ENCODE measurements at regions not wholly inside any gene's neighbourhood (a gene's known extent, or its start where the extent isn't known, plus 50 kb on each side); places are given as distances from the start of the nearest gene placed in this dataset.

GRCh38 chr1:232542633-232543593, 87.0 kb downstream of the SIPA1L2 start:
- H3K9me3 ChIP-seq (ENCODE audit: control insufficient read depth in 5 of 5, low read length in 5 of 5): no peaks in the 10 kb centered on the region
- peaks cover 0 to 4% (median 3%) of the 10 kb centered on the region in 5 donors for H3K4me1 ChIP-seq (ENCODE audit: control insufficient read depth in 5 of 5, insufficient read depth in 5 of 5, low read length in 5 of 5)
- no peaks in the 10 kb centered on the region for H3K36me3 ChIP-seq (ENCODE audit: control insufficient read depth in 5 of 5, insufficient read depth in 5 of 5, low read length in 5 of 5)
- H3K27ac ChIP-seq (ENCODE audit: low read depth, low read length): no peak overlapping the region
- no peaks in the 10 kb centered on the region for H3K27me3 ChIP-seq (ENCODE audit: control insufficient read depth in 5 of 5, insufficient read depth in 4 of 5, low read length in 5 of 5)
- no peak overlapping the region for H3K4me3 ChIP-seq (ENCODE audit: low read depth in 1 of 5, low read length in 5 of 5)
- H3K9ac ChIP-seq (ENCODE audit: low read length in 5 of 5): no peak overlapping the region

- Histone ChIP-seq H3K4me1 (ENCODE audit: control insufficient read depth in 5 of 5, insufficient read depth in 5 of 5, low read length in 5 of 5) (peaks cover 0 to 4% (median 0%) of the 10 kb centered on the region in 5 donors), H3K9me3 (ENCODE audit: control insufficient read depth in 5 of 5, low read length in 5 of 5) (no peaks in the 10 kb centered on the region), H3K9ac (ENCODE audit: low read length in 5 of 5) (no peak overlapping the region), H3K4me3 (ENCODE audit: low read depth in 1 of 5, low read length in 5 of 5) (no peak overlapping the region), H3K27ac (ENCODE audit: low read depth, low read length) (no peak overlapping the region), H3K36me3 (ENCODE audit: control insufficient read depth in 5 of 5, insufficient read depth in 5 of 5, low read length in 5 of 5) (no peaks in the 10 kb centered on the region), H3K27me3 (ENCODE audit: control insufficient read depth in 5 of 5, insufficient read depth in 4 of 5, low read length in 5 of 5) (no peaks in the 10 kb centered on the region)
Measured at GRCh38 chr1:232538943-232539302, 91.0 kb downstream of the SIPA1L2 start.

DNA sequence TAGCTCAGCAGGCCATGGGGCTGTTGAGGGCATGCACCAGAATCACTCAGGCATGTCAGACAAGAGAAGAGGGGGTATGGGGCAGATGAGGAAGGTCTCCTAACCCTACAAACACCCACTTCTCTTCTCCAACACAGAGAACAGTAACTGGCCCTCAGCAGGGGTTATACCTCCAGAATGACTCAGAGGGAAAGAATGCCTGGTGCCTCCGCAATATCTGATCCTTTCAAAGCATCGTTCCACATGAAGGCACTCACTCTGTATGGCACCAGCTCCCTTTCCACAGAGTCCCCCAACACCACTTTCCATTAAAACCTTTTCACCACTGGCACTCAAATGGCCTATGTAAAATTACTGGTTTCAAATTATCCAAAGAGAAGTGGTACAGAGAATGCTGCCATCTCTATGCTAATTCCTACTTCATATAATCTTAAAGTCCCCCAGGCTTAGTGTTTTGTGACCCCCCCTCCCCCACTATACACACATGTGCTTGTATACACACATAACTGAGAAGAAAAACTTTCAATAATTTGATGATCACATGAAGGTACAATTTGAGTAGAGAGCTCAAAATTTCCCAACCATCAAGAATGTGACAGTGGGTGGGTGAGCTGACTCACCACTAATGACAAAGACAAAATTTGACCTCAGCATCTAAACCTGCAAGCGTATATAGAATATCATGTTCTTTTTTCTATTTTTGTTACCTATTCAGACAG, 91.5 kb downstream of the SIPA1L2 start:
- Histone ChIP-seq H3K36me3 (ENCODE audit: control insufficient read depth in 5 of 5, insufficient read depth in 5 of 5, low read length in 5 of 5) (no peaks in the 10 kb centered on the region), H3K4me1 (ENCODE audit: control insufficient read depth in 5 of 5, insufficient read depth in 5 of 5, low read length in 5 of 5) (peaks cover 0 to 4% (median 0%) of the 10 kb centered on the region in 5 donors), H3K9me3 (ENCODE audit: control insufficient read depth in 5 of 5, low read length in 5 of 5) (no peaks in the 10 kb centered on the region), H3K4me3 (ENCODE audit: low read depth in 1 of 5, low read length in 5 of 5) (no peak overlapping the region), H3K27ac (ENCODE audit: low read depth, low read length) (no peak overlapping the region), H3K9ac (ENCODE audit: low read length in 5 of 5) (no peak overlapping the region), H3K27me3 (ENCODE audit: control insufficient read depth in 5 of 5, insufficient read depth in 4 of 5, low read length in 5 of 5) (no peaks in the 10 kb centered on the region)

GRCh38 chr1:232534552-232535517, 95.1 kb downstream of the SIPA1L2 start:
- Histone ChIP-seq H3K27me3 (ENCODE audit: control insufficient read depth in 5 of 5, insufficient read depth in 4 of 5, low read length in 5 of 5) (no peaks in the 10 kb centered on the region), H3K4me1 (ENCODE audit: control insufficient read depth in 5 of 5, insufficient read depth in 5 of 5, low read length in 5 of 5) (peaks cover 0 to 11% (median 8%) of the 10 kb centered on the region in 5 donors), H3K4me3 (ENCODE audit: low read depth in 1 of 5, low read length in 5 of 5) (no peak overlapping the region), H3K27ac (ENCODE audit: low read depth, low read length) (no peak overlapping the region), H3K36me3 (ENCODE audit: control insufficient read depth in 5 of 5, insufficient read depth in 5 of 5, low read length in 5 of 5) (peaks cover 0 to 2% (median 0%) of the 10 kb centered on the region in 5 donors), H3K9ac (ENCODE audit: low read length in 5 of 5) (no peak overlapping the region), H3K9me3 (ENCODE audit: control insufficient read depth in 5 of 5, low read length in 5 of 5) (no peaks in the 10 kb centered on the region)

DNA sequence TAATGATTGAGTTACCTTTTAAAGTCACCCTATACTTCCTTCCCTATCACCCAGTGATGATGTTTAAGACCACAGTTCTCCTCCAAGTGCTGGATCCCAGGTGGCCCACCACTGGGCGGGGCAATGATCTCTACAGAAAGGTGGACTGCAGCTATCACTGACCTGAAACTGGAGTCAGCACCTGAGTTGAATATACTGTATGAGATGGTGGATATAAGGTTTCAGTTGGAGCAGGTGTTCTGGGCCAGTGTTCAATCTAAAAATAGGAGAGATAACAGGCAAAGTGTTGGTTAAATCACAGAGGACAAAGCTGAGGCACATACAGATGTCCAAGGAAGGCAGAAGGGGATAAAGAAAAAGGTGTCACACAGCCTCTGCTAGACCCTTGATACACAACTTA, 96.6 kb downstream of the SIPA1L2 start:
- H3K27me3 ChIP-seq (ENCODE audit: control insufficient read depth in 5 of 5, insufficient read depth in 4 of 5, low read length in 5 of 5): no peaks in the 10 kb centered on the region
- no peak overlapping the region for H3K9ac ChIP-seq (ENCODE audit: low read length in 5 of 5)
- H3K27ac ChIP-seq (ENCODE audit: low read depth, low read length): no peak overlapping the region
- no peaks in the 10 kb centered on the region for H3K9me3 ChIP-seq (ENCODE audit: control insufficient read depth in 5 of 5, low read length in 5 of 5)
- no peak overlapping the region for H3K4me3 ChIP-seq (ENCODE audit: low read depth in 1 of 5, low read length in 5 of 5)
- peaks cover 0 to 12% (median 11%) of the 10 kb centered on the region in 5 donors for H3K4me1 ChIP-seq (ENCODE audit: control insufficient read depth in 5 of 5, insufficient read depth in 5 of 5, low read length in 5 of 5)
- peaks cover 0 to 2% (median 0%) of the 10 kb centered on the region in 5 donors for H3K36me3 ChIP-seq (ENCODE audit: control insufficient read depth in 5 of 5, insufficient read depth in 5 of 5, low read length in 5 of 5)

GRCh38 chr1:232532901-232533300, 97.0 kb downstream of the SIPA1L2 start:
- Histone ChIP-seq H3K9ac (ENCODE audit: low read length in 5 of 5) (no peak overlapping the region), H3K4me1 (ENCODE audit: control insufficient read depth in 5 of 5, insufficient read depth in 5 of 5, low read length in 5 of 5) (peaks cover 0 to 13% (median 11%) of the 10 kb centered on the region in 5 donors), H3K27me3 (ENCODE audit: control insufficient read depth in 5 of 5, insufficient read depth in 4 of 5, low read length in 5 of 5) (no peaks in the 10 kb centered on the region), H3K36me3 (ENCODE audit: control insufficient read depth in 5 of 5, insufficient read depth in 5 of 5, low read length in 5 of 5) (peaks cover 0 to 2% (median 0%) of the 10 kb centered on the region in 5 donors), H3K27ac (ENCODE audit: low read depth, low read length) (no peak overlapping the region), H3K4me3 (ENCODE audit: low read depth in 1 of 5, low read length in 5 of 5) (no peak overlapping the region), H3K9me3 (ENCODE audit: control insufficient read depth in 5 of 5, low read length in 5 of 5) (no peaks in the 10 kb centered on the region)

GRCh38 chr1:232531291-232531690, 98.6 kb downstream of the SIPA1L2 start:
- Histone ChIP-seq H3K4me3 (ENCODE audit: low read depth in 1 of 5, low read length in 5 of 5) (no peak overlapping the region), H3K9ac (ENCODE audit: low read length in 5 of 5) (no peak overlapping the region), H3K4me1 (ENCODE audit: control insufficient read depth in 5 of 5, insufficient read depth in 5 of 5, low read length in 5 of 5) (peaks cover 0 to 13% (median 11%) of the 10 kb centered on the region in 5 donors), H3K9me3 (ENCODE audit: control insufficient read depth in 5 of 5, low read length in 5 of 5) (no peaks in the 10 kb centered on the region), H3K36me3 (ENCODE audit: control insufficient read depth in 5 of 5, insufficient read depth in 5 of 5, low read length in 5 of 5) (peaks cover 0 to 2% (median 0%) of the 10 kb centered on the region in 5 donors), H3K27ac (ENCODE audit: low read depth, low read length) (no peak overlapping the region), H3K27me3 (ENCODE audit: control insufficient read depth in 5 of 5, insufficient read depth in 4 of 5, low read length in 5 of 5) (no peaks in the 10 kb centered on the region)

GRCh38 chr1:232529747-232530146, 100.2 kb downstream of the SIPA1L2 start:
- Histone ChIP-seq H3K27me3 (ENCODE audit: control insufficient read depth in 5 of 5, insufficient read depth in 4 of 5, low read length in 5 of 5) (no peaks in the 10 kb centered on the region), H3K9me3 (ENCODE audit: control insufficient read depth in 5 of 5, low read length in 5 of 5) (no peaks in the 10 kb centered on the region), H3K27ac (ENCODE audit: low read depth, low read length) (no peak overlapping the region), H3K36me3 (ENCODE audit: control insufficient read depth in 5 of 5, insufficient read depth in 5 of 5, low read length in 5 of 5) (peaks cover 0 to 2% (median 0%) of the 10 kb centered on the region in 5 donors), H3K4me3 (ENCODE audit: low read depth in 1 of 5, low read length in 5 of 5) (no peak overlapping the region), H3K4me1 (ENCODE audit: control insufficient read depth in 5 of 5, insufficient read depth in 5 of 5, low read length in 5 of 5) (peaks cover 0 to 17% (median 11%) of the 10 kb centered on the region in 5 donors), H3K9ac (ENCODE audit: low read length in 5 of 5) (no peak overlapping the region)

GRCh38 chr1:232528472-232529089, 101.4 kb downstream of the SIPA1L2 start:
- no peaks in the 10 kb centered on the region for H3K27me3 ChIP-seq (ENCODE audit: control insufficient read depth in 5 of 5, insufficient read depth in 4 of 5, low read length in 5 of 5)
- H3K9ac ChIP-seq (ENCODE audit: low read length in 5 of 5): no peak overlapping the region
- H3K4me1 ChIP-seq (ENCODE audit: control insufficient read depth in 5 of 5, insufficient read depth in 5 of 5, low read length in 5 of 5): peaks cover 0 to 17% (median 13%) of the 10 kb centered on the region in 5 donors
- no peak overlapping the region for H3K27ac ChIP-seq (ENCODE audit: low read depth, low read length)
- no peak overlapping the region for H3K4me3 ChIP-seq (ENCODE audit: low read depth in 1 of 5, low read length in 5 of 5)
- no peaks in the 10 kb centered on the region for H3K9me3 ChIP-seq (ENCODE audit: control insufficient read depth in 5 of 5, low read length in 5 of 5)
- H3K36me3 ChIP-seq (ENCODE audit: control insufficient read depth in 5 of 5, insufficient read depth in 5 of 5, low read length in 5 of 5): peaks cover 0 to 2% (median 0%) of the 10 kb centered on the region in 5 donors
